Body of pancreas (tissue), 4 donors: ENCODE measurements at regions not wholly inside any gene's neighbourhood (a gene's known extent, or its start where the extent isn't known, plus 50 kb on each side); places are given as distances from the start of the nearest gene placed in this dataset.
A peak's percentile ranks its signal among the peaks of the same experiment; 100 is the strongest.

Experiments used
- ATAC-seq: fragments of 150-250 bp; one replicate; pipeline ENCODE4 v1.9.1; 2016
- DNase-seq, 4 donors: peaks; one replicate each; pipeline ENCODE4 v3.0.0-alpha.2; 2019
- H3K27ac ChIP-seq, 4 donors: fragments of 200-600 bp; sonication (generic); 1 replicate in 3 of 4; 2 replicates in 1 of 4; pipeline versions ENCODE4 v1.5.1 to v1.6.1; 2016 to 2019; ENCODE audit warnings: mild to moderate bottlenecking in 1 of 4, mixed read lengths in 1 of 4, moderate library complexity in 1 of 4
- H3K27me3 ChIP-seq, 2 donors: fragments of 200-600 bp; sonication (generic); one replicate each; pipeline ENCODE4 v1.6.0; 2016; ENCODE audit warnings: mild to moderate bottlenecking in 1 of 2
- H3K36me3 ChIP-seq, 2 donors: fragments of 200-600 bp; sonication (generic); replicated peaks in 1 of 2; 2 replicates each; pipeline ENCODE4 v1.5.1; 2016; ENCODE audit warnings: low read depth in 2 of 2; ENCODE audit not compliant: insufficient read depth in 1 of 2
- H3K4me1 ChIP-seq: fragments of 200-600 bp; sonication (generic); one replicate; pipeline ENCODE4 v1.6.0; 2016
- H3K4me3 ChIP-seq, 2 donors: fragments of 200-600 bp; sonication (generic); 1 replicate in 1 of 2; 2 replicates in 1 of 2; pipeline ENCODE4 v1.5.1; 2016 to 2019
- H3K9me3 ChIP-seq, 3 donors: fragments of 200-600 bp; sonication (generic); 1 replicate in 2 of 3; 2 replicates in 1 of 3; pipeline ENCODE4 v1.5.1; 2016
- CTCF ChIP-seq, 7 experiments: fragments of 450-650 bp in 4 of 7; fragments of 200-600 bp in 3 of 7; sonication (generic) in 3 of 7; IDR thresholded peaks; one replicate each; pipeline ENCODE4 v1.5.1; 2016 to 2019; ENCODE audit warnings: antibody characterized with exemption in 7 of 7
- POLR2A ChIP-seq, 3 donors: fragments of 450-650 bp; IDR thresholded peaks; one replicate each; pipeline ENCODE4 v1.6.1; 2016; ENCODE audit warnings: antibody characterized with exemption in 3 of 3, mild to moderate bottlenecking in 2 of 3
- WGBS, 2 donors: methylation state at CpG; one replicate each; pipeline ENCODE4 v1.1.5; 2017; 5-methylcytosine and 5-hydroxymethylcytosine counted together
- intact Hi-C: fragments of 100-400 bp; cut with DNase I; formaldehyde crosslinking; loops from one replicate; pipeline ENCODE4 v1.15.1; 2023

GRCh38 chr3:156610154-156610553 lies 55.2 kb upstream of the SSR3 start:
- no peaks in the 10 kb centered on the region for H3K36me3 ChIP-seq
- intact Hi-C loops = no loop called here
- H3K27me3 ChIP-seq = no peaks in the 10 kb centered on the region
- no peaks in the 10 kb centered on the region for H3K9me3 ChIP-seq
- no peak overlapping the region for H3K27ac ChIP-seq
- no peak overlapping the region for H3K4me3 ChIP-seq
- peaks cover 11% of the 10 kb centered on the region for H3K4me1 ChIP-seq
- DNase-seq = no peak
- TF ChIP-seq CTCF (IDR thresholded peaks at IDR 0.05) (no peak), POLR2A (IDR thresholded peaks at IDR 0.05) (no peak)
- ATAC-seq = no peak
- 55 to 91% methylated on average over 2 of the region's 2 CpGs for WGBS, 2 donors

GRCh38 chr3:156609546-156609945 lies 54.6 kb upstream of the SSR3 start:
- DNase-seq (no peak), ATAC-seq (no peak)
- Histone ChIP-seq H3K36me3 (no peaks in the 10 kb centered on the region), H3K9me3 (no peaks in the 10 kb centered on the region), H3K4me1 (peaks cover 14% of the 10 kb centered on the region), H3K4me3 (no peak overlapping the region), H3K27me3 (no peaks in the 10 kb centered on the region), H3K27ac (no peak overlapping the region)
- TF ChIP-seq CTCF (IDR thresholded peaks at IDR 0.05) = no peak
- TF ChIP-seq POLR2A (IDR thresholded peaks at IDR 0.05) = no peak
- intact Hi-C loops = no loop called here

GRCh38 chr3:156608601-156609514 lies 53.9 kb upstream of the SSR3 start:
- no peak overlapping the region for H3K4me3 ChIP-seq
- DNase-seq (no peak), ATAC-seq (no peak)
- TF ChIP-seq POLR2A (IDR thresholded peaks at IDR 0.05) = no peak
- TF ChIP-seq CTCF (IDR thresholded peaks at IDR 0.05) = no peak
- peaks cover 14% of the 10 kb centered on the region for H3K4me1 ChIP-seq
- H3K27me3 ChIP-seq = no peaks in the 10 kb centered on the region
- H3K9me3 ChIP-seq = no peaks in the 10 kb centered on the region
- intact Hi-C loops = no loop called here
- no peak overlapping the region for H3K27ac ChIP-seq
- H3K36me3 ChIP-seq = no peaks in the 10 kb centered on the region
- WGBS, 2 donors = 80 to 90% methylated on average over 9 of the region's 9 CpGs

- ATAC-seq (no peak), DNase-seq (no peak)
- WGBS, 2 donors = 51 to 74% methylated on average over 4 of the region's 4 CpGs
- Histone ChIP-seq H3K9me3 (no peaks in the 10 kb centered on the region), H3K27ac (peak overlapping the region in 1 of 4 donors; percentile 65), H3K36me3 (no peaks in the 10 kb centered on the region), H3K4me1 (peaks cover 14% of the 10 kb centered on the region), H3K27me3 (no peaks in the 10 kb centered on the region), H3K4me3 (no peak overlapping the region)
- TF ChIP-seq CTCF (IDR thresholded peaks at IDR 0.05) (no peak), POLR2A (IDR thresholded peaks at IDR 0.05) (no peak)
- intact Hi-C loops = no loop called here
Observed at GRCh38 chr3:156606729-156607128, 51.8 kb upstream of the SSR3 start.
